Esophagus squamous epithelium (tissue), 4 donors: ENCODE measurements at regions not wholly inside any gene's neighbourhood (a gene's known extent, or its start where the extent isn't known, plus 50 kb on each side); places are given as distances from the start of the nearest gene placed in this dataset.

Experiments used
- CTCF ChIP-seq, 6 experiments: fragments of 450-650 bp in 4 of 6; fragments of 200-600 bp in 2 of 6; sonication (generic) in 2 of 6; IDR thresholded peaks; one replicate each; pipeline ENCODE4 v1.5.1; 2016 to 2019; ENCODE audit warnings: antibody characterized with exemption in 6 of 6, mild to moderate bottlenecking in 4 of 6, moderate library complexity in 4 of 6
- POLR2A ChIP-seq, 4 donors: fragments of 450-650 bp; IDR thresholded peaks; one replicate each; pipeline ENCODE4 v1.6.1; 2017; ENCODE audit warnings: antibody characterized with exemption in 4 of 4, mild to moderate bottlenecking in 4 of 4, moderate library complexity in 3 of 4

DNA sequence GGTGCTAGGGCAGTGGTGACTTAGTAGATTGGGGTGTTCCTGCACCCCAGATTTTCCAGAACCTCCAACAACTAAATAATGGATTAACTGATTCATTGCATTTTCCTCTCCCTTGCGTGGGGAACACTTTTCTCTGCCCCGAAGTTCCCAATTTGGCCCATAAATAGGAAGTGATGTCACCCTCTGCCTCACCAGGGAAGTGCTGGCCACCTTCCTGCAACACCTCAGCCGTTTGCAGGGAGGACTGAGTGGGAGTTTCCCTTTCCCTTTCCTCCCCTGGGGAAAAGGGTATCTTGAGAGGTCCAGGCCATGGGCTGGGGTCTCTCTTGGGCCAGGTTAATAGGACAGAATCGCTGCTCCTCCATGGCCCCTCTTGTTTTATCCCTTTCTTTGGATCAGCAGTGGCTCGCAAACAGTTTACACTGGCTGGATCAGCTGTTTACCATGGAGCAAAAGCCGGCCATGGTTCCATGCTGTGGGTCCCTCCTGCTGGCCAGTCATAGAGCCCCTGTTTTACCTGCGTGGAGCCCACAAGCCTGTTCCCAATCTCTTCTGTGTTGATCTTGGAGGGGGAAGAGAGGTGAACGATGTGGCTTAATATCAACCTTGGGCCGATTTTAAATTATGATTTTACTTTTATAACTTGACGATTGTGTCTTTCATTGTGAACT is 91.6 kb upstream of the VRK1 start:
- no peak for TF ChIP-seq CTCF (IDR thresholded peaks at IDR 0.05)
- no peak for TF ChIP-seq POLR2A (IDR thresholded peaks at IDR 0.05)
